T-helper 17 cell (primary cell): ENCODE measurements at regions not wholly inside any gene's neighbourhood (a gene's known extent, or its start where the extent isn't known, plus 50 kb on each side); places are given as distances from the start of the nearest gene placed in this dataset.

Experiments
- ATAC-seq: fragments of 150-1000 bp; cut with Tn5 transposase; 2 replicates; pipeline ENCODE4 v1.10.0; 2021; ENCODE audit warnings: mild to moderate bottlenecking, moderate library complexity
- DNase-seq, 3 donors: peaks; one replicate each; pipeline versions ENCODE4 v3.0.0 to v3.0.0-alpha.2; 2020 to 2021
- H3K9me3 ChIP-seq: one replicate; pipeline ENCODE4 v1.7.0; 2013; ENCODE audit warnings: low read length, mild to moderate bottlenecking; ENCODE audit not compliant: control insufficient read depth, poor library complexity, severe bottlenecking
- H3K27ac Mint-ChIP-seq: one replicate; pipeline ENCODE4 v1.8.0; 2022; ENCODE audit warnings: mild to moderate bottlenecking, moderate library complexity, mixed read lengths
- H3K27me3 Mint-ChIP-seq: one replicate; pipeline ENCODE4 v1.8.0; 2022; ENCODE audit warnings: mixed read lengths
- H3K36me3 Mint-ChIP-seq: one replicate; pipeline ENCODE4 v1.8.0; 2022; ENCODE audit warnings: low read depth, mixed read lengths
- H3K4me1 Mint-ChIP-seq: one replicate; pipeline ENCODE4 v1.8.0; 2022; ENCODE audit warnings: mild to moderate bottlenecking, mixed read lengths
- H3K4me3 Mint-ChIP-seq: one replicate; pipeline ENCODE4 v1.8.0; 2022; ENCODE audit warnings: mild to moderate bottlenecking, moderate library complexity, mixed read lengths

DNA sequence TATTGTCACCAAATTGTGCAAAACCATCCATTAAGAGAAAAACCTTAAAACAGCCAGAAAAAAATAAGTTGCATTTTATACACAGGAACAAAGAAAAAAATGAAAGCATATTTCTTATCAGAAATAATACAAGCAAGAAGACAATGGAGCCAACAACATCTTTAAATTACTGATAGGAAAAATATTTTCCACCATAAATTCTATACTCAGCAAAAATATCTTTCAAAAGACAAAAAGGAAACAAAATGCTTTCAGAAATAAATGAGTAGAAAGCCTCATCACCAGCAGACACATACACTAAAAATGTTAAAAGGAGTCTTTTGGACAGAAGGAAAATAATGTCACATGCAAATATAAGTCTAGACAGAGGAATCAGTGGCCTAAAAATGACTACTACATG lies 106.4 kb upstream of the TRIB2 start:
- DNase-seq, result no peak
- H3K27ac Mint-ChIP-seq, result no peak overlapping the region
- no peak overlapping the region for H3K4me3 Mint-ChIP-seq

DNA sequence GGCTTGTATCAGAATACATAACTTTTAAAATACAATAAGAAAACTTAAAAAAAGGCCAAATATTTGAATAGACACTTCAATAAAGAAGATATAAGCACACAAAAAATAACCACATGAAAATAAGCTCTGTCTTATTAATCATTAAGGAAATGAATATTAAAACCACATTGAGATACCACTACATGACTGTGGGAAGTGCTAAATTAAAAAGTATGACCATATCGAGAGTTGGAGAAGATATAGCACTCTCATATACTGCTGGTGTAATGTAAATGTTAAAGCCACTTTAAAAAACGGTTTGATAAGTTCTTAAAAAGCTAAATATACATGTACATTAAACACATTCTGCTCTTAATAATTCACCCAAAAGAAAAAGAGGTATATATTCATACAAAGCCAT lies 104.6 kb upstream of the TRIB2 start:
- H3K9me3 ChIP-seq, result no peaks in the 10 kb centered on the region
- peak overlapping the region; percentile 34 for H3K27ac Mint-ChIP-seq
- H3K4me3 Mint-ChIP-seq, result no peak overlapping the region
- DNase-seq (no peak), ATAC-seq (no peak)
- H3K27me3 Mint-ChIP-seq, result no peaks in the 10 kb centered on the region
- peaks cover 3% of the 10 kb centered on the region for H3K36me3 Mint-ChIP-seq
- H3K4me1 Mint-ChIP-seq, result peaks cover 20% of the 10 kb centered on the region

More for the DNA sequence above, 106.4 kb upstream of the TRIB2 start:
- no peaks in the 10 kb centered on the region for H3K9me3 ChIP-seq
- Mint-ChIP-seq H3K4me1 (peaks cover 28% of the 10 kb centered on the region), H3K27me3 (no peaks in the 10 kb centered on the region), H3K36me3 (peaks cover 3% of the 10 kb centered on the region)
- ATAC-seq, result no peak

DNA sequence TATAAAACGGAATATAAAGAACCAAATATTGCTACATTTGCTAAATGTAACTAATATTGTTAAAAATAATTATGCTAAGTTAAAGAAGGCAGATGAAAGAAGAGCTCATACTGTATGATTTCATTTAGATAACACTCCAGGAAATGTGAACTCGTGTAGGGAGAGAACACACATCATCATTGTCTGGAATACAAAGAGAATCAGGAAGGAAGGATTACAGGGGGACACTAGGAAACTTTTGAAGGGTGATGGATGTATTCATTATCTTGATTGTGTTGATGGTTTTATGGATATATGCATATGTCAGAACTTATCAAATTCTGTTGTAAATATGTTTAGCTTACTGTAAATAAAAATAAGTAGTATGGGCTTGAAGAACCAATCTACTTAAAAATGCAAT lies 104.1 kb upstream of the TRIB2 start:
- peaks cover 3% of the 10 kb centered on the region for H3K9me3 ChIP-seq
- H3K27ac Mint-ChIP-seq, result peak overlapping the region; percentile 34
- peaks cover 20% of the 10 kb centered on the region for H3K4me1 Mint-ChIP-seq
- no peak overlapping the region for H3K4me3 Mint-ChIP-seq
- no peak for ATAC-seq
- H3K36me3 Mint-ChIP-seq, result peaks cover 3% of the 10 kb centered on the region
- no peaks in the 10 kb centered on the region for H3K27me3 Mint-ChIP-seq
- no peak for DNase-seq

DNA sequence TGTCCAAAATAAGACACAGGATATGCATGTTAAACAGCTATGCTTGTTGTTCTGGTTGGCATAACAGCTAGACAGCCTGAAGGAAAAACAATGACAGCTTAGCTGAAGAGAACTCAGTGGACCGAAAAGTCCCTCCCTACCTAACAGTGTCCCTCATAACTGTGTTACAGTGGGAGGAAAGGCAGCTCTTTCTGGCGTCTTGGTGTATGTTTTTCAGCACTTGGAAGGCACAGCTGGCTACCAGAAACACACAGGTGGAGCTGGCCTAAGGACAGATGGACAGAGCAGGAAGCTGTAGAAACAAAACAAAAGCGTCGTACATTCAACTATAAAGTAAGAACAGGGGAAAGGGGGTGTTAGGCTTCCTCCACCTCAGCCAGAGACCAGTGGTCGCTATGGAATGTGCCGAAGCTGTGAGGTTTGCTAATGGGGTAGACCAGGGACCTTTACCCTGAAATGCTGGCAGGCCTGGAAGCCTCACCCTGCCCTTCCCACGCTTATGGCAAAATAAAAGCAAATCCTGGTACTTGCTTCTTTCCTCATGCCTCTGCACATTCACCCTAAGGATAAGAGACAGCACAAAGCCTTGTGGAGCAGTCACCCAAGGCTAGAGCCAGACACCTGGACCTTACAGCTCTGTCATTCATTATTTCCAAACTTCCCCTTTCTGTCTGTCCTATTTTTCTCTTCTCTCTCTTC lies 103.5 kb upstream of the TRIB2 start:
- Mint-ChIP-seq H3K4me3 (no peak overlapping the region), H3K27me3 (no peaks in the 10 kb centered on the region), H3K4me1 (peaks cover 20% of the 10 kb centered on the region), H3K27ac (peak overlapping the region; percentile 34), H3K36me3 (peaks cover 3% of the 10 kb centered on the region)
- H3K9me3 ChIP-seq, result peaks cover 4% of the 10 kb centered on the region
- DNase-seq (no peak), ATAC-seq (no peak)

DNA sequence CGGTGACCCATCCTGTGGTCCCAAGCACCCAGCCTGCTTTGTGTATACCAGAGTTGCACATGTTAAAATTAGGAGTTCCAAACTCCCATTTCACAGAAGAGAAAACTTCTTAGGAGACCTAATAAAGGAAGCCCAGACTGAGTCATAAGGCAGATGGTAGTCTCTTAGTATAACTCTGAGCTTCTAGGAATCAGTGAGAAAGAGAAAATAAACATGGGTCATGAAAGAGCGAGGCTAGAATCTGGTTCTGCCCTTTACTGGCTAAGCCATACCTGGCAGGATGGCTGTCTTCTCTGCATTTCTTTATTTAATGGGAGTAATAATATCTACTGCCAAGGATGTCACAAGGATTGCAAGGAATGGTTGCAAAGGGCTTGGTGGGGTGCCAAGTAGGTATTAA lies 101.2 kb upstream of the TRIB2 start:
- peaks cover 3% of the 10 kb centered on the region for H3K36me3 Mint-ChIP-seq
- H3K27ac Mint-ChIP-seq, result no peak overlapping the region
- DNase-seq (no peak), ATAC-seq (no peak)
- H3K27me3 Mint-ChIP-seq, result no peaks in the 10 kb centered on the region
- H3K4me1 Mint-ChIP-seq, result peaks cover 23% of the 10 kb centered on the region
- H3K9me3 ChIP-seq, result peaks cover 4% of the 10 kb centered on the region
- H3K4me3 Mint-ChIP-seq, result no peak overlapping the region

DNA sequence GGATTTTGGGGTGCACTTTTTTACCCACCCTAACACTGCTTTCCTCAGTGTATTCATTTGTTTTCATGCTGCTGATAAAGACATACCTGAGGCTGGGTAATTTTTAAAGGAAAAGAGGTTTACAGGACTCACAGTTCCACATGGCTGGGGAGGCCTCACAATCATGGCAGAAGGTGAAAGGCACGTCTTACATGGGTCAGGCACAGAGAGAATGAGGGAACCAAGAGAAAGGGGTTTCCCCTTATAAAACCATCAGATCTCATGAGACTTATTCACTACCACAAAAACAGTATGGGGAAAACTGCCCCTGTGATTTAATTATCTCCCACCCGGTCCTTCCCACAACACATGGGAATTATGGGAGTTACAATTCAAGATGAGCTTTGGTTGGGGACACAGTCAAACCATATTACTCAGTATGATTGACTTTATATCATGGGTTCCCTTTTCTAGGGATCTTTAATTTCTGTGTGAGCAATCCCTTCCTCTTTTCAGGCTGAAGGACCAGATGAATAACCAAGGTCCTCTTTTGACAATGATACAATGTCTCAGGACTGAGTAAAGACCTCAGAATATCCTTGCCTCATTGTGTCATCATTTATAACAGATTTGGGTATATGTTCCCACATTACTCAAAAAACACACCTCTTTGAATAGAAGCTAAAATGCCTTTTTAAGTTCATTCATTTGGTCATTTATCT lies 100.1 kb upstream of the TRIB2 start:
- Mint-ChIP-seq H3K4me1 (peaks cover 24% of the 10 kb centered on the region), H3K36me3 (peaks cover 3% of the 10 kb centered on the region), H3K27me3 (no peaks in the 10 kb centered on the region), H3K27ac (no peak overlapping the region), H3K4me3 (no peak overlapping the region)
- peaks cover 4% of the 10 kb centered on the region for H3K9me3 ChIP-seq
- ATAC-seq (no peak), DNase-seq (no peak)

DNA sequence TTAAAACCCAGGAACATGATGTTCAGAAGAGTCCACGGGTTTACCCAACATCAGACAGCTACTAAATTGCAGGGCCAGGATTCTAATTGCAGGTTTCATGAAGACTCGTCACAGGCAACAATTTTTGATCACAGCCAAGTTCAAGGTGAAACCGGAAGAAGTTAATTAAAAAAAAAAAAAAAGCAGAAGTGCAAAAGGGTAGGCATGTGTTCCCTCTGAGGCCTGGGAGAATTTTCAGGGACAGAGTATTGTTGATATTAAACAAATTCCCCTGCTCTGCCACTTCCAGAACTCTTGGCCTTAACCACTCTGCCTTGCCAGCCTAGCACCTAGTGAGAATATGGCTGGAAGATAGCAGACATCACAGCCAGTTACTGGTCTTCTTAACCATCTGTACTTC lies 99.4 kb upstream of the TRIB2 start:
- DNase-seq (no peak), ATAC-seq (no peak)
- peaks cover 4% of the 10 kb centered on the region for H3K9me3 ChIP-seq
- H3K27ac Mint-ChIP-seq, result no peak overlapping the region
- peaks cover 3% of the 10 kb centered on the region for H3K36me3 Mint-ChIP-seq
- H3K4me3 Mint-ChIP-seq, result no peak overlapping the region
- no peaks in the 10 kb centered on the region for H3K27me3 Mint-ChIP-seq
- peaks cover 22% of the 10 kb centered on the region for H3K4me1 Mint-ChIP-seq

DNA sequence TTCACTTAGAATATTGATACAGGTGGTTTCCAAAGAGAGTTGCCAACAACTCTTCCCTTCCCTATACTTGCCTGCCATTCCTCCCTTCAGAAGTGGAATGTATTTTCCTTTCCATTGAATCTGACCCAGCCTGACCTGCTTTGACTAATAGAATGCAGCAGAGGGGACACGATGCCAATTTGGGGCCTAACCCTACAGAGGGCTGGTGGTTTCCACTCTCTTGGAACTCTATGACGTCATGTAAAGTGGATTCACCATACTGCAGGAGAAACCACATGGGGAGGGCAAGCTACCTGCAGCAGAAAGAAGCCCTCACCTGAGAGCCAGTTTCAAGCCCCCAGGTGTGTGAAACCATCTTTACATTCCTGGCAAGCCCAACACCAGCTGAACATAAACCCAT lies 98.9 kb upstream of the TRIB2 start:
- Mint-ChIP-seq H3K4me1 (peaks cover 18% of the 10 kb centered on the region), H3K27me3 (no peaks in the 10 kb centered on the region), H3K36me3 (peaks cover 3% of the 10 kb centered on the region), H3K4me3 (no peak overlapping the region), H3K27ac (no peak overlapping the region)
- ATAC-seq, result no peak
- no peak for DNase-seq
- peaks cover 4% of the 10 kb centered on the region for H3K9me3 ChIP-seq

DNA sequence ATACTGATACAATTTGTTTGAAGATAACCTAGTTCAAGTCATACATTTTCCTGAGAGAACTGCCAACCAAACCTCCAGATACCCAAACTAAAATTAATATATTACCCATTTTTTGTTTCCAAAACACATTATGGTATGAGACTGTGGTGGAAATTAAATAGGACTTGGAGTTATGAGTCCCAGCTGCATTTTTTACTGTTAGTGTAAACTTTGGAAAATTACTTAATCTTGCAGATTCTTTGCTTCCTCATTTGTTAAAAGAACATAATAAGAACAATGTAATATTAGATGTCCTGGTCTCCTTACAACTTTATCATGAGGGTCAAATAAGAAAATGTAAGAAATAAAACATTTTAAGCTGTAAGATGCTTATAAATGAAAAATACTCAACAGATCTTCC lies 98.2 kb upstream of the TRIB2 start:
- H3K4me3 Mint-ChIP-seq, result no peak overlapping the region
- peaks cover 3% of the 10 kb centered on the region for H3K36me3 Mint-ChIP-seq
- no peak overlapping the region for H3K27ac Mint-ChIP-seq
- ATAC-seq (no peak), DNase-seq (no peak)
- peaks cover 4% of the 10 kb centered on the region for H3K9me3 ChIP-seq
- H3K4me1 Mint-ChIP-seq, result peaks cover 18% of the 10 kb centered on the region
- no peaks in the 10 kb centered on the region for H3K27me3 Mint-ChIP-seq

DNA sequence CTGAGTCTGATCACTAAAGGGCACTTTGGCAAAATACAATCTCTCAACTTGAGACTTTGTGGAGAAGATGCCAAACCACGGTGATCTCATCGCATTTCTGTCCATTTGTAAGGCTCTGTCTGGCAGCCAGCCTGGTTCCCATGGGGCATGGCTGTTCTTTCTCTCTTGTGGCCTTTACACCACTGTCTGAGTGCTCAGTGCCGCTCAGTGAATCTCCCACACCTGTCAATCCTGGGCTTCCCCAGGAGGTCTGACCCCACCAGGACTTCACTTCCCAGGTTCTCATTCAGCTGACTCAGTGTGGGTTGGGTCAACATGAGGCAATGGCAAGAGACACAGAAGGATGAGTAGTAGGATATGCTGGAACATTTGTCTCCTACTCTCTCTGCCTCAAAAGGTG lies 96.8 kb upstream of the TRIB2 start:
- Mint-ChIP-seq H3K4me1 (peaks cover 16% of the 10 kb centered on the region), H3K4me3 (no peak overlapping the region), H3K36me3 (peaks cover 3% of the 10 kb centered on the region), H3K27me3 (no peaks in the 10 kb centered on the region), H3K27ac (peak overlapping the region; percentile 47)
- peaks cover 4% of the 10 kb centered on the region for H3K9me3 ChIP-seq
- ATAC-seq (no peak), DNase-seq (no peak)

DNA sequence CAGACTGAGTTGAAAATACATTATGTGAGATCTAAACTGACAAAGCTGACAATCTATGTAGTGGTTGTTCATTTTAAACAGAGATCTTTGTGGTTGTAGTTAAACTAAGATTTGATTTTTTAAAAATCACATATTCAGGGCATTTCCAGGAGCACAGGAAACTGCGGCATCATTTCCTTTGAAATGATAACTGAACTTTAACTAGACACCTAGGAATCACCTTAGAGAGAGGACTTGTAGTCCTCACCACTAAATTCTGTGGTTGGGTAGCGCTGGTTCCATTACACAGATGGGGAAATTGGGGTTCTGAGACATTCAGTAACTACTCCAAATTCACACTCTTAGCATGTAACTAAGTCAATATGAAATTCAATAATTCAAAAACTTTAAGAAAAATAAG lies 96.0 kb upstream of the TRIB2 start:
- peaks cover 16% of the 10 kb centered on the region for H3K4me1 Mint-ChIP-seq
- no peak overlapping the region for H3K4me3 Mint-ChIP-seq
- DNase-seq (no peak), ATAC-seq (no peak)
- no peaks in the 10 kb centered on the region for H3K27me3 Mint-ChIP-seq
- no peak overlapping the region for H3K27ac Mint-ChIP-seq
- peaks cover 4% of the 10 kb centered on the region for H3K9me3 ChIP-seq
- H3K36me3 Mint-ChIP-seq, result peaks cover 3% of the 10 kb centered on the region

DNA sequence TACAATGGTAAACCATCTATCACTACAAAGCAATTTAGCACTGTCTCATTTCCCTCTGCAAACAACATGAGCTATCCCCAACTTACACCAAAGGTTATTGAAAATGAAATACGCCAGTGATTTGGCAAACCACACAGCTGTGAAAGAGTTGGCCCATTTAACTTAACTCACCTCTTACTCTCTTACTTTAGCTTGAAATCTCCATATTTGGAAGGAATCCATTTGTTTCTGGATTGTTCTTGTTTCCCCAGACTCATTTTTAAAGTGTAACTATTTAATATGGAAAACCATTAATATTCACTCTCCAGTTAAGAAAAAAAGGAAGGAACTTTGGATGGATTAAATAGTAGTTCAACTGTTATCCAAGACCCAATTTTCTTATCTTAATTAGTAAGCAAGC lies 93.7 kb upstream of the TRIB2 start:
- Mint-ChIP-seq H3K4me3 (no peak overlapping the region), H3K4me1 (peaks cover 23% of the 10 kb centered on the region), H3K27me3 (no peaks in the 10 kb centered on the region), H3K27ac (no peak overlapping the region), H3K36me3 (peaks cover 3% of the 10 kb centered on the region)
- ATAC-seq, result no peak
- H3K9me3 ChIP-seq, result no peaks in the 10 kb centered on the region
- DNase-seq, result no peak

DNA sequence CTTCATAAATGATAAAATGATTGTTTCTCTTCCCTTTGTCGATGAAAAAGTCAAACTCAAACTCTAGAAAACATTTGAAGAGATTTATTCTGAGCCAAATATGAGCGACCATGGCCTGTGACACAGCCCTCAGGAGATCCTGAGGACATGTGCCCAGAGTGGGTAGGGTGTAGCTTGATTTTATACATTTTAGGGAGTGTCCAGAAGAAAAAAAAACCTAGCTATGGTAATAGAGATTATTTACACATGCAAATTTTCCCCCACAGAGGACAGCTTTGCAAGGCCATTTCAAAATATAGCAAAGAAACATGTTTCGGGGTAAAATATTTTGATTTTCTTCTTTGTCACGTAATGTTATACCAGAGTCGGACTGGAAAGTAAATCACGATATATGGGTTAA lies 92.4 kb upstream of the TRIB2 start:
- Mint-ChIP-seq H3K27me3 (no peaks in the 10 kb centered on the region), H3K36me3 (peaks cover 3% of the 10 kb centered on the region), H3K4me1 (peaks cover 24% of the 10 kb centered on the region), H3K27ac (peak overlapping the region; percentile 91), H3K4me3 (no peak overlapping the region)
- ATAC-seq (no peak), DNase-seq (no peak)
- no peaks in the 10 kb centered on the region for H3K9me3 ChIP-seq
